PC-9 (cell line): ENCODE measurements at regions not wholly inside any gene's neighbourhood (a gene's known extent, or its start where the extent isn't known, plus 50 kb on each side); places are given as distances from the start of the nearest gene placed in this dataset.

Source experiments
- BruUV-seq: library from RNA; stranded (reverse); fragments of 400-500 nt; replicated peaks from 2 replicates; lab custom pipeline; 2021; lab: Mats Ljungman, UMichigan
- CTCF ChIA-PET: fragments of 300-600 bp; sonication (Branson Sonifier 250); formaldehyde crosslinking; loops from one replicate; lab custom pipeline; 2022; ENCODE audit warnings: antibody characterized with exemption; lab: Charles Lee
- POLR2A ChIA-PET: fragments of 300-600 bp; sonication (Branson Sonifier 250); formaldehyde crosslinking; loops from one replicate; lab custom pipeline; 2022; ENCODE audit warnings: antibody characterized with exemption; ENCODE audit not compliant: unreplicated experiment; lab: Charles Lee
- DNase-seq, 2 experiments: peaks; one replicate each; pipeline versions ENCODE4 v3.0.0 to v3.0.0-alpha.2; 2015 to 2022; ENCODE audit warnings: mixed read lengths in 1 of 2
- H2AFZ ChIP-seq: fragments of 200-600 bp; sonication (generic); 2 replicates; pipeline ENCODE4 v1.8.1; 2017; ENCODE audit warnings: antibody characterized with exemption
- H3F3A ChIP-seq: fragments of 200-600 bp; sonication (generic); 2 replicates; pipeline ENCODE4 v1.8.1; 2017; ENCODE audit warnings: antibody characterized with exemption, mild to moderate bottlenecking, low read depth; ENCODE audit not compliant: insufficient read depth
- H3K27ac ChIP-seq: fragments of 200-600 bp; sonication (generic); 2 replicates; pipeline ENCODE4 v1.6.1; 2016; ENCODE audit warnings: mixed run types
- H3K27me3 ChIP-seq: fragments of 200-600 bp; sonication (generic); 2 replicates; pipeline ENCODE4 v1.6.1; 2016; ENCODE audit warnings: low read depth, mixed run types; ENCODE audit not compliant: insufficient read depth
- H3K36me3 ChIP-seq: fragments of 200-600 bp; sonication (generic); 2 replicates; pipeline ENCODE4 v1.6.1; 2016; ENCODE audit warnings: low read depth, mixed run types
- H3K4me1 ChIP-seq: fragments of 200-600 bp; sonication (generic); replicated peaks from 2 replicates; pipeline ENCODE4 v1.6.1; 2016; ENCODE audit warnings: mixed run types; ENCODE audit not compliant: insufficient read depth
- H3K4me2 ChIP-seq: fragments of 200-600 bp; sonication (generic); 2 replicates; pipeline ENCODE4 v1.6.1; 2017; ENCODE audit warnings: mixed run types
- H3K4me3 ChIP-seq: fragments of 200-600 bp; sonication (generic); 2 replicates; pipeline ENCODE4 v1.6.1; 2016; ENCODE audit warnings: mixed run types
- H3K79me2 ChIP-seq: fragments of 200-600 bp; sonication (generic); 2 replicates; pipeline ENCODE4 v1.6.1; 2017; ENCODE audit warnings: low read depth, mixed run types
- H3K9me2 ChIP-seq: fragments of 200-600 bp; sonication (generic); 2 replicates; pipeline ENCODE4 v1.8.1; 2017; ENCODE audit warnings: mild to moderate bottlenecking; ENCODE audit not compliant: insufficient read depth
- H3K9me3 ChIP-seq: fragments of 200-600 bp; sonication (generic); 2 replicates; pipeline ENCODE4 v1.8.1; 2016; ENCODE audit warnings: low read depth; ENCODE audit not compliant: insufficient read depth
- H4K20me1 ChIP-seq: fragments of 200-600 bp; sonication (generic); 2 replicates; pipeline ENCODE4 v1.8.1; 2017; ENCODE audit not compliant: insufficient read depth
- EZH2 ChIP-seq: fragments of 200-600 bp; sonication (generic); IDR thresholded peaks from 2 replicates; pipeline ENCODE4 v1.8.0; 2017; ENCODE audit warnings: antibody characterized with exemption, low read depth
- intact Hi-C: fragments of 100-400 bp; cut with micrococcal nuclease; formaldehyde crosslinking; loops from one replicate; pipeline ENCODE4 v1.10.0; 2022; ENCODE audit not compliant: unreplicated experiment
- TF ChIP-seq, protein P1 (sequence below): fragments of 200-600 bp; sonication (generic); conservative IDR thresholded peaks from 2 replicates; pipeline ENCODE4 v1.6.1; 2017; ENCODE audit warnings: mixed run types, antibody characterized with exemption, mild to moderate bottlenecking, moderate library complexity

DNA sequence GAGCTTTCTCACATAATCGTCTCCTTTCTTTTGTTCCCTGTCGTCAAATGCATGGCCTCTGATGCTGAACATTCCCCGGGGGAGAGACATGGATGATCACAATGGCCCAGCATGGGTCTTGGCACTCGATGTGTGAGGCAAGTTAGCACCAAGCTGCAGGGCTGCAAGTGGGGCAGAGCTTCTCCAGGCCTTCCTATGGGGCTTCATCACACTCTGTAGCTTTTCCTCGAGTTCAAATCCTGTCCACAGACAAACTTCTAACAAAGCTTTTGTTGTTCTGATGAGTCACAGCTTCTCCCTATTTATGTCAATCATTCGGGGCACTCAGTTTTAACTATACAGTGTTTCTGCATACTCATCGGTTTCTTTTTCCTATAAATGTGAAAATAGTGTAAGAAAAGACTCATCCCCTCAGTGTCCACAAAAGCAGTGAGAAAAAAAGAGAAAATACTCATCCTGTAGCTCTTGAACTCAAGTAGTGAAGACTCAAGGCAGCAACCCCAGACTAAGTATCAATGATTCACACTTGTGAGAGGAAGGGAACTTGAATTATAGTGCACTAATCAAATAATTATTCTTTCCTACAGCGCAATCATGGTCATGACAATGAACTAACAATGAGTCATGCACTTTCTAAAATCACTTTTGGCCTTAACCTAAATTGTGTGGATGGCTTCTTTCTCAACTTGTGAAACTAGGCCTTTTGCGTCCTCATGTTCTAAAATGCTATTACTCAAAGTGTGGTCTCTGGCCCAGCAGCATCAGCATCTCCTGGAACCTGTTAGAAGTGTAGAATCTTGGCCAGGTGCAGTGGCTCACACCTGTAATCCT is 68.4 kb upstream of the NOX3 start:
- intact Hi-C loops = no loop called here
- Histone ChIP-seq H4K20me1 (no peaks in the 10 kb centered on the region), H3K36me3 (no peaks in the 10 kb centered on the region), H3F3A (0 out of 2 replicates have a peak, but pooled peaks cover 6% of the 10 kb centered on the region), H3K27me3 (no peaks in the 10 kb centered on the region), H2AFZ (no peak overlapping the region), H3K9me3 (no peaks in the 10 kb centered on the region), H3K4me1 (peaks cover 12% of the 10 kb centered on the region), H3K79me2 (no peaks in the 10 kb centered on the region), H3K4me3 (no peak overlapping the region), H3K27ac (no peak overlapping the region), H3K4me2 (no peak overlapping the region), H3K9me2 (no peaks in the 10 kb centered on the region)
- DNase-seq = no peak
- no TSS peak for BruUV-seq
- TF ChIP-seq EZH2 = no peak
- CTCF ChIA-PET = no interaction called here
- POLR2A ChIA-PET = no interaction called here

DNA sequence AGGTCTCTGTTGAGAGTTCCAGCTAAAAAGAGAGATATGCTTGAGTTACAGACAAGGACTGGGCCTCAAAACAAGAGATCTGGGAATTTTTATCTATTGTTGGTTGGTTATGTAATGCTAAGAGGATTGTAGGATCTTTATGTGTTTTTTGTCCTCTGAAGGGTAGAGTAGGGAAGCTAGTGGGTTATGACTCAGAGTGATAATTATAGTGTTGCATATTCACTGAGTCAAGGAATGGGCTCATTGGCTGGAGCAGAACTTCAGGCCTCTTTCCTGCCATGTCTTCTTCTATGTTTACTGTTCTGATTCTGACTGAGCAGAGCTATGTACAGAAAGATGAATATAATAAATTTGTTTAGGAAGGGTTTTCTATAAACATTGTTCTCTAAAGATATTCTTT is 66.1 kb upstream of the NOX3 start:
- intact Hi-C loops = no loop called here
- CTCF ChIA-PET = no interaction called here
- Histone ChIP-seq H3F3A (no peaks in the 10 kb centered on the region), H2AFZ (no peak overlapping the region), H3K4me1 (0 out of 2 replicates have a peak, but pooled peaks cover 4% of the 10 kb centered on the region), H3K9me3 (no peaks in the 10 kb centered on the region), H3K36me3 (no peaks in the 10 kb centered on the region), H3K4me3 (no peak overlapping the region), H3K4me2 (no peak overlapping the region), H3K9me2 (no peaks in the 10 kb centered on the region), H3K27me3 (no peaks in the 10 kb centered on the region), H3K27ac (no peak overlapping the region), H3K79me2 (no peaks in the 10 kb centered on the region), H4K20me1 (no peaks in the 10 kb centered on the region)
- TF ChIP-seq, protein P1, sequence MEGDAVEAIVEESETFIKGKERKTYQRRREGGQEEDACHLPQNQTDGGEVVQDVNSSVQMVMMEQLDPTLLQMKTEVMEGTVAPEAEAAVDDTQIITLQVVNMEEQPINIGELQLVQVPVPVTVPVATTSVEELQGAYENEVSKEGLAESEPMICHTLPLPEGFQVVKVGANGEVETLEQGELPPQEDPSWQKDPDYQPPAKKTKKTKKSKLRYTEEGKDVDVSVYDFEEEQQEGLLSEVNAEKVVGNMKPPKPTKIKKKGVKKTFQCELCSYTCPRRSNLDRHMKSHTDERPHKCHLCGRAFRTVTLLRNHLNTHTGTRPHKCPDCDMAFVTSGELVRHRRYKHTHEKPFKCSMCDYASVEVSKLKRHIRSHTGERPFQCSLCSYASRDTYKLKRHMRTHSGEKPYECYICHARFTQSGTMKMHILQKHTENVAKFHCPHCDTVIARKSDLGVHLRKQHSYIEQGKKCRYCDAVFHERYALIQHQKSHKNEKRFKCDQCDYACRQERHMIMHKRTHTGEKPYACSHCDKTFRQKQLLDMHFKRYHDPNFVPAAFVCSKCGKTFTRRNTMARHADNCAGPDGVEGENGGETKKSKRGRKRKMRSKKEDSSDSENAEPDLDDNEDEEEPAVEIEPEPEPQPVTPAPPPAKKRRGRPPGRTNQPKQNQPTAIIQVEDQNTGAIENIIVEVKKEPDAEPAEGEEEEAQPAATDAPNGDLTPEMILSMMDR = no peak
- TF ChIP-seq EZH2 = no peak
- POLR2A ChIA-PET = no interaction called here
- DNase-seq = no peak
- BruUV-seq = no TSS peak

DNA sequence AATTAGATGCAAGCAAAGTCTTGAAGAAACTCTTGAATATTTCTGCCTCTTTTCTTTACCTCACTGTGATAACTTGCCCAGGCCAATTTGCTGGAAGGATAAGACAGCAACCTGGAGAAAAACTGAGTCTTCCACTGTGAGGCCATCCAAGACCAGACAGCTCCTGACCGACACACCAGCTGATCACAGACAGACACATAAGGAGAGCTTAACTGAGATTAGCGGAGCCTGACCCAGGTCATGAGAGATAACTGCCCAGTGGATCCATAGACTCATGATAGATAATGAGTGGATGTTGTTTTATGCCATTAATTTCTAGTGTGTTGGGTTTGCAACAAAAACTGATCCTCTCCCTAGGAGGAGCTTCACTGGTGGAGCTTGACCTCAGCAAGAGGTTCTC is 64.4 kb upstream of the NOX3 start:
- CTCF ChIA-PET = no interaction called here
- TF ChIP-seq EZH2 = no peak
- TF ChIP-seq, protein P1 = no peak

More for the DNA sequence above, 64.4 kb upstream of the NOX3 start:
- BruUV-seq = no TSS peak
- H4K20me1 ChIP-seq = no peaks in the 10 kb centered on the region
- intact Hi-C loops = no loop called here
- H2AFZ ChIP-seq = no peak overlapping the region
- no peaks in the 10 kb centered on the region for H3K9me3 ChIP-seq
- no peaks in the 10 kb centered on the region for H3K9me2 ChIP-seq
- POLR2A ChIA-PET = no interaction called here
- H3K4me3 ChIP-seq = no peak overlapping the region
- H3K4me1 ChIP-seq = 0 out of 2 replicates have a peak, but pooled peaks cover 4% of the 10 kb centered on the region
- DNase-seq = no peak
- H3F3A ChIP-seq = no peaks in the 10 kb centered on the region
- no peak overlapping the region for H3K4me2 ChIP-seq
- H3K36me3 ChIP-seq = no peaks in the 10 kb centered on the region
- H3K27ac ChIP-seq = no peak overlapping the region
- H3K79me2 ChIP-seq = no peaks in the 10 kb centered on the region
- H3K27me3 ChIP-seq = no peaks in the 10 kb centered on the region
